ENCODE measurements at regions not wholly inside any gene's neighbourhood (a gene's known extent, or its start where the extent isn't known, plus 50 kb on each side); places are given as distances from the start of the nearest gene placed in this dataset.

GRCh38 chr10:33094263-33095051 lies 136.4 kb upstream of the ITGB1 start:
- TF ChIP-seq CTCF (IDR thresholded peaks at IDR 0.05) = no peak
- TF ChIP-seq POLR2A (IDR thresholded peaks at IDR 0.05) = no peak

All from adrenal gland (tissue), 5 donors.